Endothelial cell of umbilical vein (primary cell): ENCODE measurements at regions not wholly inside any gene's neighbourhood (a gene's known extent, or its start where the extent isn't known, plus 50 kb on each side); places are given as distances from the start of the nearest gene placed in this dataset.

Experiments used
- BruUV-seq: library from RNA; stranded (reverse); fragments of 400-500 nt; replicated peaks from 2 replicates; lab custom pipeline; 2021; lab: Mats Ljungman, UMichigan
- CTCF ChIA-PET: fragments of 300-600, 350-600 bp; sonication (Branson Sonifier 250); formaldehyde crosslinking; loops from one replicate; lab custom pipeline; 2021; ENCODE audit warnings: antibody characterized with exemption, inconsistent platforms; lab: Charles Lee
- POLR2A ChIA-PET: fragments of 300-600, 350-600 bp; sonication (Branson Sonifier 250); formaldehyde crosslinking; loops from one replicate; lab custom pipeline; 2021; ENCODE audit warnings: antibody characterized with exemption, inconsistent platforms; lab: Charles Lee
- DNase-seq: peaks from one replicate; pipeline ENCODE4 v3.0.0-alpha.2; 2011; ENCODE audit warnings: low read depth, low spot score
- FAIRE-seq: peaks from 2 replicates; lab custom pipeline; 2011; peaks lifted over from hg19 to GRCh38; lab: Jason Lieb, UNC
- H2AFZ ChIP-seq: 2 replicates; pipeline ENCODE4 v1.6.0; 2012; ENCODE audit warnings: low read depth, low read length, control low read depth, inconsistent platforms
- H3K27ac ChIP-seq: 2 replicates; pipeline ENCODE4 v1.5.1; 2011; ENCODE audit warnings: low read depth, mild to moderate bottlenecking, control low read depth, low read length, moderate library complexity; ENCODE audit not compliant: insufficient read depth
- H3K27me3 ChIP-seq, 2 experiments: 2 replicates each; pipeline versions ENCODE4 v1.6.0 to v1.6.1; 2011; ENCODE audit warnings: low read length in 2 of 2, mixed read lengths in 1 of 2; ENCODE audit not compliant: control insufficient read depth in 2 of 2, insufficient read depth in 2 of 2
- H3K36me3 ChIP-seq, 2 experiments: 2 replicates in 1 of 2; 3 replicates in 1 of 2; pipeline ENCODE4 v1.5.1; 2011; ENCODE audit warnings: low read length in 2 of 2, mild to moderate bottlenecking in 1 of 2, moderate library complexity in 1 of 2; ENCODE audit not compliant: control insufficient read depth in 2 of 2, insufficient read depth in 2 of 2; ENCODE audit errors: extremely low read depth in 1 of 2
- H3K4me1 ChIP-seq: 3 replicates; pipeline ENCODE4 v1.5.1; 2011; ENCODE audit warnings: mild to moderate bottlenecking, low read length; ENCODE audit not compliant: control insufficient read depth, insufficient read depth; ENCODE audit errors: extremely low read depth
- H3K4me2 ChIP-seq: 2 replicates; pipeline ENCODE4 v1.6.1; 2011; ENCODE audit warnings: low read length, control low read depth, mixed read lengths; ENCODE audit not compliant: insufficient read depth
- H3K4me3 ChIP-seq, 3 experiments: fragments of 200-600 bp in 1 of 3; sonication (generic), shearing (Covaris generic) in 1 of 3; replicated peaks in 1 of 3; 2 replicates each; pipeline ENCODE4 v1.5.1; 2011 to 2016; ENCODE audit warnings: control low read depth in 3 of 3, low read length in 3 of 3, mild to moderate bottlenecking in 2 of 3, inconsistent platforms in 1 of 3, low read depth in 1 of 3, moderate library complexity in 1 of 3; ENCODE audit not compliant: insufficient read depth in 1 of 3
- H3K79me2 ChIP-seq: 2 replicates; pipeline ENCODE4 v1.6.0; 2012; ENCODE audit warnings: low read length, inconsistent platforms; ENCODE audit not compliant: control insufficient read depth, insufficient read depth
- H3K9ac ChIP-seq: replicated peaks from 2 replicates; pipeline ENCODE3; 2011; ENCODE audit warnings: low read length, control low read depth; ENCODE audit not compliant: insufficient read depth; ENCODE audit errors: extremely low read depth
- H3K9me1 ChIP-seq: replicated peaks from 3 replicates; pipeline ENCODE4 v1.6.0; 2011; ENCODE audit warnings: mild to moderate bottlenecking, low read length; ENCODE audit not compliant: control insufficient read depth, insufficient read depth; ENCODE audit errors: extremely low read depth
- H3K9me3 ChIP-seq: replicated peaks from 2 replicates; pipeline ENCODE4 v1.5.1; 2012; ENCODE audit warnings: low read length, inconsistent platforms; ENCODE audit not compliant: control insufficient read depth, insufficient read depth
- H4K20me1 ChIP-seq: replicated peaks from 2 replicates; pipeline ENCODE3; 2011; ENCODE audit warnings: mild to moderate bottlenecking, low read length; ENCODE audit not compliant: control insufficient read depth, insufficient read depth; ENCODE audit errors: extremely low read depth
- CTCF ChIP-seq, 2 donors: IDR thresholded peaks; 1 replicate in 1 of 2; 2 replicates in 1 of 2; pipeline ENCODE4 v1.5.1; 2011; ENCODE audit warnings: low read length in 2 of 2, mild to moderate bottlenecking in 2 of 2, moderate library complexity in 2 of 2, control low read depth in 1 of 2, inconsistent platforms in 1 of 2, low read depth in 1 of 2; ENCODE audit not compliant: insufficient read depth in 1 of 2; ENCODE audit errors: extremely low read depth in 1 of 2
- EZH2 ChIP-seq: IDR thresholded peaks from 2 replicates; pipeline ENCODE4 v1.6.1; 2012; ENCODE audit warnings: borderline replicate concordance, low read depth, mild to moderate bottlenecking, moderate library complexity, low read length, inconsistent platforms; ENCODE audit not compliant: severe bottlenecking
- FOS ChIP-seq: IDR thresholded peaks from 2 replicates; pipeline ENCODE4 v1.6.1; 2011; ENCODE audit warnings: mild to moderate bottlenecking, low read length, moderate library complexity, borderline replicate concordance; ENCODE audit not compliant: insufficient read depth
- GATA2 ChIP-seq: IDR thresholded peaks from 2 replicates; pipeline ENCODE4 v1.7.0; 2011; ENCODE audit warnings: low read depth, mild to moderate bottlenecking, moderate library complexity, mixed read lengths, low read length; ENCODE audit not compliant: insufficient read length, insufficient read depth
- JUN ChIP-seq: IDR thresholded peaks from 2 replicates; pipeline ENCODE4 v1.6.1; 2011; ENCODE audit warnings: borderline replicate concordance, low read depth; ENCODE audit not compliant: insufficient read length, insufficient read depth
- MAX ChIP-seq: IDR thresholded peaks from 2 replicates; pipeline ENCODE4 v1.6.1; 2011; ENCODE audit not compliant: insufficient read depth, insufficient read length
- MYC ChIP-seq: IDR thresholded peaks from one replicate; pipeline ENCODE4 v1.6.1; 2011; ENCODE audit warnings: mild to moderate bottlenecking, low read depth, low read length
- POLR2A ChIP-seq: IDR thresholded peaks from 2 replicates; pipeline ENCODE4 v1.6.1; 2012; ENCODE audit warnings: low read depth, mild to moderate bottlenecking, control low read depth, low read length
- POLR2AphosphoS5 ChIP-seq: IDR thresholded peaks from 2 replicates; pipeline ENCODE4 v1.6.1; 2012; ENCODE audit warnings: low read depth, mild to moderate bottlenecking, control low read depth, low read length, moderate library complexity; ENCODE audit not compliant: insufficient read depth
- dilution Hi-C: fragments of 300-500 bp; cut with MboI; formaldehyde crosslinking; loops from one replicate; pipeline ENCODE4 v1.15.0; 2019; ENCODE audit warnings: low sequenced_read_pairs; ENCODE audit not compliant: extremely low pct_ligation_motif_present
- intact Hi-C: fragments of 100-400 bp; cut with micrococcal nuclease; formaldehyde crosslinking; loops from one replicate; pipeline ENCODE4 v1.10.0; 2022

- no TSS peak for BruUV-seq
- peaks cover 5% of the 10 kb centered on the region for H3K4me1 ChIP-seq
- intact Hi-C loops (no loop called here), dilution Hi-C loops (no loop called here)
- H3K27me3 ChIP-seq: no peaks in the 10 kb centered on the region
- H3K9me3 ChIP-seq: no peaks in the 10 kb centered on the region
- H2AFZ ChIP-seq: no peak overlapping the region
- DNase-seq: no peak
- no peak for FAIRE-seq
- CTCF ChIA-PET: no interaction called here
- H3K4me3 ChIP-seq: no peak overlapping the region
- H3K9me1 ChIP-seq: no peaks in the 10 kb centered on the region
- no peak overlapping the region for H3K27ac ChIP-seq
- H3K9ac ChIP-seq: no peak overlapping the region
- no peak overlapping the region for H3K4me2 ChIP-seq
- no peaks in the 10 kb centered on the region for H3K79me2 ChIP-seq
- TF ChIP-seq EZH2: no peak
- no peak for TF ChIP-seq GATA2
- no peak for TF ChIP-seq MAX
- H4K20me1 ChIP-seq: no peaks in the 10 kb centered on the region
- H3K36me3 ChIP-seq: no peaks in the 10 kb centered on the region
- POLR2A ChIA-PET: no interaction called here
Measured at GRCh38 chr6:139931747-139932146, 557.3 kb upstream of the CITED2 start.

- TF ChIP-seq EZH2 (no peak), POLR2A (no peak), POLR2AphosphoS5 (no peak), JUN (no peak), GATA2 (no peak), CTCF (IDR thresholded peaks at IDR 0.05; ENCODE audit: extremely low read depth in 1 of 2, insufficient read depth in 1 of 2, low read depth in 1 of 2, low read length in 2 of 2) (no peak), MYC (no peak), FOS (no peak)
- Histone ChIP-seq H3K79me2 (no peaks in the 10 kb centered on the region), H2AFZ (no peak overlapping the region), H3K4me2 (no peak overlapping the region), H3K9me1 (no peaks in the 10 kb centered on the region), H4K20me1 (no peaks in the 10 kb centered on the region), H3K4me1 (peaks cover 3% of the 10 kb centered on the region), H3K4me3 (no peak overlapping the region), H3K27ac (no peak overlapping the region), H3K9me3 (no peaks in the 10 kb centered on the region), H3K27me3 (no peaks in the 10 kb centered on the region), H3K9ac (no peak overlapping the region), H3K36me3 (no peaks in the 10 kb centered on the region)
- ChIA-PET CTCF (no interaction called here), POLR2A (no interaction called here)
- FAIRE-seq (no peak), DNase-seq (no peak)
- dilution Hi-C loops: no loop called here
- BruUV-seq: no TSS peak
- intact Hi-C loops: loop anchor here (5.0 kb wide), 1 partner anchor 556 kb away; the partner anchor contains the start of gene CITED2
Measured at GRCh38 chr6:139927742-139928305, 553.4 kb upstream of the CITED2 start.
